ENCODE measurements at regions not wholly inside any gene's neighbourhood (a gene's known extent, or its start where the extent isn't known, plus 50 kb on each side); places are given as distances from the start of the nearest gene placed in this dataset.

DNA sequence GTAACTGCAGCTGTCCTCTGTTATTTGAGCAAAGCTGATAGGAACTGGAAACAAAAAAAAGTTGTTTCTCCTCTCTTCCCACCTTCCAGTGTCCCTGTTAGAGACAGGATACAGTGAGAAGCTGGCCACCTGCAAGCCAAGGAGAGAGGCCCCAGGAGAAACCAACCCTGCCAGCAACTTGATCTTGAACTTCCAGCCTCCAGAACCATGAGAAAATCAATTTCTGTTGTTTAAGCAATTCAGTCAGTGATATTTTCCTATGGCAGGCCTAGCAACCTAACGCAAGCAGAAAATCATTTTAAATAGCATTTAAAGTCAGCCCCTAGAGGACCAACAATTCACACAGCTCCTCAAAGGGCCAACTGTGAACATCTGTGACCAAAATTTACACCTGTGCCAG is 291.3 kb downstream of the OXSM start:
- no peak overlapping the region for H3K27ac ChIP-seq
- no peaks in the 10 kb centered on the region for H3K36me3 ChIP-seq
- 96 to 100% (median 100%) methylated on average over 1 of the region's 1 CpG for WGBS, 5 donors
- H3K4me3 ChIP-seq = no peak overlapping the region
- H3K4me1 ChIP-seq = peaks cover 0 to 19% (median 10%) of the 10 kb centered on the region in 4 donors
- intact Hi-C loops (cut with DNase I; ENCODE audit: low total_unique reads) = no loop called here
- no peaks in the 10 kb centered on the region for H3K9me3 ChIP-seq
- no peaks in the 10 kb centered on the region for H3K27me3 ChIP-seq
- no peak for DNase-seq
- TF ChIP-seq POLR2AphosphoS5 (IDR thresholded peaks at IDR 0.05) (no peak), POLR2A (IDR thresholded peaks at IDR 0.05) (no peak), EP300 (IDR thresholded peaks at IDR 0.05) (no peak)
- TF ChIP-seq, protein P1, sequence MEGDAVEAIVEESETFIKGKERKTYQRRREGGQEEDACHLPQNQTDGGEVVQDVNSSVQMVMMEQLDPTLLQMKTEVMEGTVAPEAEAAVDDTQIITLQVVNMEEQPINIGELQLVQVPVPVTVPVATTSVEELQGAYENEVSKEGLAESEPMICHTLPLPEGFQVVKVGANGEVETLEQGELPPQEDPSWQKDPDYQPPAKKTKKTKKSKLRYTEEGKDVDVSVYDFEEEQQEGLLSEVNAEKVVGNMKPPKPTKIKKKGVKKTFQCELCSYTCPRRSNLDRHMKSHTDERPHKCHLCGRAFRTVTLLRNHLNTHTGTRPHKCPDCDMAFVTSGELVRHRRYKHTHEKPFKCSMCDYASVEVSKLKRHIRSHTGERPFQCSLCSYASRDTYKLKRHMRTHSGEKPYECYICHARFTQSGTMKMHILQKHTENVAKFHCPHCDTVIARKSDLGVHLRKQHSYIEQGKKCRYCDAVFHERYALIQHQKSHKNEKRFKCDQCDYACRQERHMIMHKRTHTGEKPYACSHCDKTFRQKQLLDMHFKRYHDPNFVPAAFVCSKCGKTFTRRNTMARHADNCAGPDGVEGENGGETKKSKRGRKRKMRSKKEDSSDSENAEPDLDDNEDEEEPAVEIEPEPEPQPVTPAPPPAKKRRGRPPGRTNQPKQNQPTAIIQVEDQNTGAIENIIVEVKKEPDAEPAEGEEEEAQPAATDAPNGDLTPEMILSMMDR (IDR thresholded peaks at IDR 0.05) = no peak

DNA sequence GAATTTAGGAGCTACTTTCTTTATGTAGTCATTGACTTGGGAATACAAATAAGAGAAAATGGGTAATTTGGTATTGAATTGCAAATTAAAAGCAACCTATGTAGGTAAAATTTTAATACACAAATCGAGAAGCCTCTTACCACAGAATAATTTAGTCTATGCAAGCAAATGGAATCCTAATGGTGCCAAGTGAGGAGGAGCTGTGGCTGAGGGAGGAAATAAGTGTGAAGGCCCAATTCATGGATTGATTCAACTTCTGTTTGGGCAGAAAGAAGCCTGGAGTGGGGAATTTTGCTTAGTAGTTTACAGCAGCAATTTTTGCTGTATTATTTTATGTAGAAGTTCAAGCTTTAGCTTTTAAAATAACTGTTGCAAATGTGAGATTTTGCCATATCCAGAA is 291.9 kb downstream of the OXSM start:
- 70 to 79% (median 73%) methylated on average over 1 of the region's 1 CpG for WGBS, 5 donors
- Histone ChIP-seq H3K27me3 (no peaks in the 10 kb centered on the region), H3K27ac (no peak overlapping the region), H3K4me1 (peaks cover 0 to 19% (median 10%) of the 10 kb centered on the region in 4 donors), H3K4me3 (no peak overlapping the region), H3K36me3 (no peaks in the 10 kb centered on the region), H3K9me3 (peaks cover 0 to 2% (median 0%) of the 10 kb centered on the region in 4 donors)
- no peak for DNase-seq
- intact Hi-C loops (cut with DNase I; ENCODE audit: low total_unique reads) = no loop called here
- TF ChIP-seq EP300 (IDR thresholded peaks at IDR 0.05) (no peak), POLR2AphosphoS5 (IDR thresholded peaks at IDR 0.05) (no peak), POLR2A (IDR thresholded peaks at IDR 0.05) (no peak)
- TF ChIP-seq, protein P1 (IDR thresholded peaks at IDR 0.05) = no peak

DNA sequence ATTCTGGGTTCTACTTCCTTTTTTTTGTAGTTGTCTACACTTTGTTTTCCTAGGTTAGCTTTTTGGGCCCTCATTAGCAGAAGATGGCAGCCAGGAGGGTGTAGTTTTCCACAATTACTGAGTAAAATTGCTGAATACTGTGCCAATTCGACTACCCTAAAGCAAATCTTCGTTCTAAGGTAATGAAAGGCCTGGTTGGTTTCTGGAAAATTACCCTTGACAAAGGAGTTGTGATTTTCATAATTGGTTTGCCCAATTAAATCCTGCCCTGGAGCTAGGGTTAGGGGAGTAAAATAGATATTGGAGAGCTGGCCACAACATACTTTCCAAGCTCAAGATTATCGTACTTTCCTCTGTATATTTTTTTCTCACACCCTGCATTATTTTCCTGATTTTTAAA is 293.0 kb downstream of the OXSM start:
- TF ChIP-seq EP300 (IDR thresholded peaks at IDR 0.05) = no peak
- TF ChIP-seq, protein P1 (IDR thresholded peaks at IDR 0.05) = no peak
- no peak for TF ChIP-seq POLR2AphosphoS5 (IDR thresholded peaks at IDR 0.05)
- no peak for TF ChIP-seq POLR2A (IDR thresholded peaks at IDR 0.05)
- Histone ChIP-seq H3K4me1 (peaks cover 0 to 19% (median 10%) of the 10 kb centered on the region in 4 donors), H3K36me3 (no peaks in the 10 kb centered on the region), H3K27me3 (no peaks in the 10 kb centered on the region), H3K4me3 (no peak overlapping the region), H3K9me3 (peaks cover 7 to 13% (median 9%) of the 10 kb centered on the region in 4 donors), H3K27ac (no peak overlapping the region)
- intact Hi-C loops (cut with DNase I; ENCODE audit: low total_unique reads) = no loop called here
- 85 to 95% (median 90%) methylated on average over 3 of the region's 3 CpGs for WGBS, 5 donors
- no peak for DNase-seq

DNA sequence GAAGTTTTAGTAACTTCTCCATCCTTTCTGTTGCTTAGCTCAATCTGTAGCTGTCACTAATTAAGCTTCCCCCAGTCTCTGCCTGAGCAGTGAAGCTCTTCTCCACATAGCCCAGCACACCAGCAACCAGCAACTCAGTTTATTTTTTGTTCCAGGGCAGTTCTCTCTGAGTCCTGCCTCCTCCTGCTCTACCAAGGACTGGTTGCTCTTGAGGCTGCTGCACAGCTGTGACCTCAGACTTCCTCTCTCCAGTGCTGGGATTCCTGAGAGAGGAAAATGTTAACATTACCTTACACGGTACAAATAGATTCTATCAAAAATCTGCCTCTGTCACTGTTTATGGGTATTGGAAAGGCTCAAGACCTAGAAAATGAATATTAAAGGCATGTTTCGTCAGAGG is 294.7 kb downstream of the OXSM start:
- WGBS, 5 donors = 27 to 46% (median 33%) methylated on average over 2 of the region's 2 CpGs
- TF ChIP-seq POLR2AphosphoS5 (IDR thresholded peaks at IDR 0.05) = no peak
- TF ChIP-seq POLR2A (IDR thresholded peaks at IDR 0.05) = no peak
- TF ChIP-seq, protein P1 (IDR thresholded peaks at IDR 0.05) = no peak
- TF ChIP-seq EP300 (IDR thresholded peaks at IDR 0.05) = no peak

More for the DNA sequence above, 294.7 kb downstream of the OXSM start:
- DNase-seq = peak in 1 of 2 donors; percentile 32
- peak overlapping the region in 1 of 5 donors; percentile 31 for H3K27ac ChIP-seq
- peaks cover 9 to 23% (median 10%) of the 10 kb centered on the region in 4 donors for H3K9me3 ChIP-seq
- H3K36me3 ChIP-seq = no peaks in the 10 kb centered on the region
- H3K4me3 ChIP-seq = no peak overlapping the region
- intact Hi-C loops (cut with DNase I; ENCODE audit: low total_unique reads) = no loop called here
- peaks cover 0 to 19% (median 10%) of the 10 kb centered on the region in 4 donors for H3K4me1 ChIP-seq
- no peaks in the 10 kb centered on the region for H3K27me3 ChIP-seq

Data from stomach (tissue), 8 donors.